ENCODE measurements at regions not wholly inside any gene's neighbourhood (a gene's known extent, or its start where the extent isn't known, plus 50 kb on each side); places are given as distances from the start of the nearest gene placed in this dataset.

DNA sequence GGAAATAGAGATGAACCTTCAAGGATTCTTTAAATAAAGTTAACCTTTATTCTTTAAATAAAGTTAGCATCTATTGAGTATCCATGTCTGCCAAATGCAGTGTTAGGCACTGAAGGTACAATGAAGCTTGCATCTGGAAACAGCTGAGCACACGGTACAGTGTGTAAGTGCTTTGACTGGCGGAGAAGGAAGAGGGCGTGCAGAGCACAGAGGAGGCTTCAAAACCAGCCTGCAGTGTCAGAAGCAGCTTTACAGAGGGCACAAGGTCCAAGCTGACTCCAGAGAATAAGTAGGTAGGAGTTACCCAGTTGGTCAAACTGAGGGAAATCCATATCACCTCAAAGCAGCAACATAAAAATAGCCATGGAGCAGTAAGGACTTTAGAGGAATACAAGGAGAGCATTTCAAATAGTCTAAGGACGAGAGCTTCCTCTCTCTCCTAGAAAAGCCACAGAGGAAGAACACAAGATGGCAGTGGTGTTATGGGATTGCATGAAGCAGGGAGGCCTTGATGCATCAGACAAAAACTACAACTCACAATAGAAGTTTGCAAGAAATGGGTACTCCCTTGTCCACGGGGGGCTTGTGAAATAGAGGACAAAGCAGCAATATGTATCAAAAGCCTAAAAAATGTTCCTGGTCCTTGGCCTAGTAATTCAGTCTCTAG, 60.3 kb upstream of the PPP2R3A start:
- H3K4me3 ChIP-seq: no peak overlapping the region
- no peaks in the 10 kb centered on the region for H3K36me3 ChIP-seq
- TF ChIP-seq, protein P1, sequence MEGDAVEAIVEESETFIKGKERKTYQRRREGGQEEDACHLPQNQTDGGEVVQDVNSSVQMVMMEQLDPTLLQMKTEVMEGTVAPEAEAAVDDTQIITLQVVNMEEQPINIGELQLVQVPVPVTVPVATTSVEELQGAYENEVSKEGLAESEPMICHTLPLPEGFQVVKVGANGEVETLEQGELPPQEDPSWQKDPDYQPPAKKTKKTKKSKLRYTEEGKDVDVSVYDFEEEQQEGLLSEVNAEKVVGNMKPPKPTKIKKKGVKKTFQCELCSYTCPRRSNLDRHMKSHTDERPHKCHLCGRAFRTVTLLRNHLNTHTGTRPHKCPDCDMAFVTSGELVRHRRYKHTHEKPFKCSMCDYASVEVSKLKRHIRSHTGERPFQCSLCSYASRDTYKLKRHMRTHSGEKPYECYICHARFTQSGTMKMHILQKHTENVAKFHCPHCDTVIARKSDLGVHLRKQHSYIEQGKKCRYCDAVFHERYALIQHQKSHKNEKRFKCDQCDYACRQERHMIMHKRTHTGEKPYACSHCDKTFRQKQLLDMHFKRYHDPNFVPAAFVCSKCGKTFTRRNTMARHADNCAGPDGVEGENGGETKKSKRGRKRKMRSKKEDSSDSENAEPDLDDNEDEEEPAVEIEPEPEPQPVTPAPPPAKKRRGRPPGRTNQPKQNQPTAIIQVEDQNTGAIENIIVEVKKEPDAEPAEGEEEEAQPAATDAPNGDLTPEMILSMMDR (IDR thresholded peaks at IDR 0.05): no peak
- DNase-seq (ENCODE audit: low spot score): no peak
- H3K27me3 ChIP-seq (replicated peaks; ENCODE audit: insufficient read depth): no peaks in the 10 kb centered on the region
- H3K9me3 ChIP-seq: no peaks in the 10 kb centered on the region
- H3K27ac ChIP-seq: no peak overlapping the region
- ATAC-seq (ENCODE audit: insufficient number of reproducible peaks, low FRiP score, low read depth): no peak
- H3K4me1 ChIP-seq (ENCODE audit: control insufficient read depth in 1 of 2, low read depth in 2 of 2): no peaks in the 10 kb centered on the region

GRCh38 chr3:135907422-135908165, 57.9 kb upstream of the PPP2R3A start:
- H3K27me3 ChIP-seq (replicated peaks; ENCODE audit: insufficient read depth): no peaks in the 10 kb centered on the region
- H3K9me3 ChIP-seq: no peaks in the 10 kb centered on the region
- no peaks in the 10 kb centered on the region for H3K4me1 ChIP-seq (ENCODE audit: control insufficient read depth in 1 of 2, low read depth in 2 of 2)
- TF ChIP-seq, protein P1 (IDR thresholded peaks at IDR 0.05): no peak
- DNase-seq (ENCODE audit: low spot score) (no peak), ATAC-seq (ENCODE audit: insufficient number of reproducible peaks, low FRiP score, low read depth) (no peak)
- H3K36me3 ChIP-seq: no peaks in the 10 kb centered on the region
- no peak overlapping the region for H3K27ac ChIP-seq
- H3K4me3 ChIP-seq: no peak overlapping the region

DNA sequence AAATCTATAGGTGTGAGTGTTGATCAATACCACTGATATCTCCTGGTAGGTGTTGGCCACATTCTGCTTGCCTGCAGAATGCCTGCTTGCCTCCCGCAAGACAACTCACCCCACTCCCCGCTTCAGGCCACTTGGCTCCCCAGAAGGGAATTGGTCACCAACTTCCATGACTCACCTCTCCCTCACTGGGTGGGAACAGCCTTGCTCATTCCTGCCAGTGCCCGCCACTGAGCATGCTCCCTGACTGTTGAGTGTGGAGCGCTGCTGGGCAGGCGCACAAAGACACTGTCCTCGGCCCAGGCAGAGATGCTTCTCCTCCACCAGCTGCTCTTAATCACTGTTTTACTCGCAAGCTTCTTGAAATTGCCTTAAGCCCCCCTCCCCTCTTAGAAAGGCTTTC, 57.3 kb upstream of the PPP2R3A start:
- Histone ChIP-seq H3K4me3 (no peak overlapping the region), H3K9me3 (no peaks in the 10 kb centered on the region), H3K27me3 (replicated peaks; ENCODE audit: insufficient read depth) (no peaks in the 10 kb centered on the region), H3K27ac (no peak overlapping the region), H3K4me1 (ENCODE audit: control insufficient read depth in 1 of 2, low read depth in 2 of 2) (no peaks in the 10 kb centered on the region), H3K36me3 (no peaks in the 10 kb centered on the region)
- TF ChIP-seq, protein P1 (IDR thresholded peaks at IDR 0.05): no peak
- ATAC-seq (ENCODE audit: insufficient number of reproducible peaks, low FRiP score, low read depth) (no peak), DNase-seq (ENCODE audit: low spot score) (no peak)

DNA sequence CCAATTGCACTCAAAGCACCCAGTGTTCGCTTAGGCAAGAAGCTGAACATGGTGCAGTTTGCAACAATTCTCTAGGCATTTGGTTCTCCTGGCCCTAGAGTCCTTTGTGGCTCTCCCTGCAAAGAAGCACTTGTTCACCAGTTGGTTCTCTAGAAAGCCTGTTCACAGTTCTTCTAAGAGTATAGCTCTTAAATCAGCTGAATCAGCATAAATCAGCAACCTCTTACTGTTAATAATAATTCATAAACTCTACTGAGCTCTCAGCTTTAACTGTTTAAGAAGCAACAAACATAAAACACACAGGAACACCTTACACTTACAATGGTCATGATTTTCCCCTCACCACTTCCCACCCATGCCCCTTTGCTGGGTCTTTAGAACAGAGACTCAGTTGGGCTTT, 56.8 kb upstream of the PPP2R3A start:
- H3K4me1 ChIP-seq (ENCODE audit: control insufficient read depth in 1 of 2, low read depth in 2 of 2): no peaks in the 10 kb centered on the region
- TF ChIP-seq, protein P1 (IDR thresholded peaks at IDR 0.05): no peak
- H3K9me3 ChIP-seq: no peaks in the 10 kb centered on the region
- DNase-seq (ENCODE audit: low spot score) (no peak), ATAC-seq (ENCODE audit: insufficient number of reproducible peaks, low FRiP score, low read depth) (no peak)
- H3K4me3 ChIP-seq: no peak overlapping the region
- H3K27ac ChIP-seq: no peak overlapping the region
- no peaks in the 10 kb centered on the region for H3K27me3 ChIP-seq (replicated peaks; ENCODE audit: insufficient read depth)
- no peaks in the 10 kb centered on the region for H3K36me3 ChIP-seq

- no peaks in the 10 kb centered on the region for H3K4me1 ChIP-seq (ENCODE audit: control insufficient read depth in 1 of 2, low read depth in 2 of 2)
- TF ChIP-seq, protein P1 (IDR thresholded peaks at IDR 0.05): no peak
- no peak for ATAC-seq (ENCODE audit: insufficient number of reproducible peaks, low FRiP score, low read depth)
- no peaks in the 10 kb centered on the region for H3K27me3 ChIP-seq (replicated peaks; ENCODE audit: insufficient read depth)
- H3K36me3 ChIP-seq: no peaks in the 10 kb centered on the region
- no peak for DNase-seq (ENCODE audit: low spot score)
- H3K4me3 ChIP-seq: no peak overlapping the region
- H3K27ac ChIP-seq: no peak overlapping the region
- H3K9me3 ChIP-seq: no peaks in the 10 kb centered on the region
These were observed 54.4 kb upstream of the PPP2R3A start for GRCh38 chr3:135911110-135911509.
